Fibroblast of mammary gland (primary cell): ENCODE measurements at regions not wholly inside any gene's neighbourhood (a gene's known extent, or its start where the extent isn't known, plus 50 kb on each side); places are given as distances from the start of the nearest gene placed in this dataset.

Source experiments
- DNase-seq: peaks from one replicate; pipeline ENCODE4 v3.0.0-alpha.2; 2010; ENCODE audit warnings: low read depth
- H3K4me3 ChIP-seq: 2 replicates; pipeline ENCODE4 v1.5.1; 2011; ENCODE audit warnings: low read depth, mild to moderate bottlenecking, low read length, moderate library complexity; ENCODE audit not compliant: control insufficient read depth
- CTCF ChIP-seq: conservative IDR thresholded peaks from 2 replicates; pipeline ENCODE4 v1.5.1; 2011; ENCODE audit warnings: low read depth, low read length, inconsistent platforms; ENCODE audit not compliant: control insufficient read depth, insufficient read depth

GRCh38 chr2:12515871-12516270 is 200.9 kb upstream of the TRIB2 start:
- no peak for DNase-seq
- H3K4me3 ChIP-seq = no peak overlapping the region
- TF ChIP-seq CTCF = no peak

- H3K4me3 ChIP-seq = no peak overlapping the region
- TF ChIP-seq CTCF = no peak
- no peak for DNase-seq
These were observed 183.3 kb upstream of the TRIB2 start for GRCh38 chr2:12533337-12534005.

- TF ChIP-seq CTCF = no peak
- no peak overlapping the region for H3K4me3 ChIP-seq
- DNase-seq = peak; percentile 97
These were observed 182.0 kb upstream of the TRIB2 start for GRCh38 chr2:12534646-12535263.

GRCh38 chr2:12536976-12537375 is 179.8 kb upstream of the TRIB2 start:
- H3K4me3 ChIP-seq = no peak overlapping the region
- TF ChIP-seq CTCF = no peak
- DNase-seq = no peak

GRCh38 chr2:12538138-12538694 is 178.5 kb upstream of the TRIB2 start:
- no peak for DNase-seq
- no peak for TF ChIP-seq CTCF
- H3K4me3 ChIP-seq = no peak overlapping the region

- no peak overlapping the region for H3K4me3 ChIP-seq
- no peak for DNase-seq
- no peak for TF ChIP-seq CTCF
These were observed 177.4 kb upstream of the TRIB2 start for GRCh38 chr2:12539336-12539735.
